GM21515 (cell line): ENCODE measurements at regions not wholly inside any gene's neighbourhood (a gene's known extent, or its start where the extent isn't known, plus 50 kb on each side); places are given as distances from the start of the nearest gene placed in this dataset.

Source experiments
- ATAC-seq: cut with Tn5 transposase; IDR thresholded peaks from one replicate; pipeline ENCODE4 v1.9.1; 2021; ENCODE audit not compliant: unreplicated experiment

DNA sequence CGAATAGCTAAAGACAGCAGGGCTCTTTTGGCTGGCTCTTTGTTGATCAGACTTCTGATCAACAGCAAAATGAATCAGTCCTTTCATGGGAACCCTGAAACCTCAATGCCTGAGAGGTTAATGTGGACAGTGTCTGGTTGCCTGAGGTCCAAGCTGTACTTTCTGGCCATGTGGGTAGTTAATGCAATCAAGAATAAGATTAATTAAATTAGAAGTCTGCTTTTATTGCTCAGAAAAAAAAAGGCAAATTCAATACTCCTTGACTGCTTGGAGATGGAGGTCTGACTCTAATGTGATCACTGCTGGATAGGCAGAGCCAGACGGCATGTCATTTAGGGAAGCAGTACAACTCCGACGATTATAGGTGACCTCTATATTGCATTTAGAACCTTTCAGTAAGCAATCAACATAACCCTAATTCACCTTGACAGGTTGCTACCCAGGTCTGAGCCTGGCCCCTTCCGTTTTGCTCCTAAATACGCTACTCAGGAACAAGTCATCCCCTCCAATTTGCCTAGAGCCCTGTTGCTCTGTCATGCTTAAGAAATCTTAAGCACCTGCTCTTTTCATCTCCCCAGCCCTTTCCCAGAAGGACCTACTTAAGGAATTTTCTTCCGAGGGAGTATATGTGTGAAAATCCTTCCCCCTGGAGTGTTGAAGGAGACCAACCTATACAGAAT is 370.0 kb upstream of the SPTLC3 start:
- no peak for ATAC-seq

DNA sequence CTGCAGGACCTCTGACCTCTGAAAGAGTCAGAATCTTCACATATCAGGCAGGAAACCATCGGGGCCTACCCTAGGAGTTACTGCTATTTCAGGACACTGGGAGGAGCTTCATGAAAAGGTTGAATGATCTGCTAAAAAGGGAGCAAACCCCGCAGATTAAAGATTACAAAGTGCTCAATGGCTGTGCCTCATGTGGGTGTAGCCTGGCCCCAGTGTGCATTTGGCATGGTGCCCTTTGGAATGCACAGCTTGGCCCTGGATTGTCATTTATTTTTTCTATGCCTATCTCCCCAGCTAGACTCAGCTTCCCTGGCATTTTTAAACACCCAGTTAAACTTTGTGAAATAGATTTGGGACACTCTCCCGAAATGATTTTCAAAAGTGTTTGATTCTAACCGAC is 368.5 kb upstream of the SPTLC3 start:
- ATAC-seq = no peak

GRCh38 chr20:12641619-12642018 is 367.2 kb upstream of the SPTLC3 start:
- ATAC-seq = no peak

DNA sequence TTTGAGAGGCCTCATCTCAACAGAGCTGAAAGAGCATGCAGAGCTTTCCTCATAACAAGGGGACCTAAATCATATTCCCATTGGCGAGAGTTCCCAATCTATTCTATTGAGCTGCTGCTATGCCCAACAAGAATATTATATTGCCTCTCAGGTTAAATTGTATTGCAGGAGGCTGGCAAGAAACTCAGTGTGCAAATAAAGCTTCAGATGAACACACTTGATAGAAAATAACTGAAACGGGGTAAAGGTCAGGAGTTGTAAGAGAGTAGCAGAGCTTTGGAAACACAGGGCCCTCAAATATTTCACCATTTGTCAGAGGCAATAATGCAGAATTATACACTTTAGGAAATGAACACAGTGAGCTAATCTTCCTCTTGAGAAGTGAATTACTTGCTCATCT is 364.3 kb upstream of the SPTLC3 start:
- no peak for ATAC-seq

DNA sequence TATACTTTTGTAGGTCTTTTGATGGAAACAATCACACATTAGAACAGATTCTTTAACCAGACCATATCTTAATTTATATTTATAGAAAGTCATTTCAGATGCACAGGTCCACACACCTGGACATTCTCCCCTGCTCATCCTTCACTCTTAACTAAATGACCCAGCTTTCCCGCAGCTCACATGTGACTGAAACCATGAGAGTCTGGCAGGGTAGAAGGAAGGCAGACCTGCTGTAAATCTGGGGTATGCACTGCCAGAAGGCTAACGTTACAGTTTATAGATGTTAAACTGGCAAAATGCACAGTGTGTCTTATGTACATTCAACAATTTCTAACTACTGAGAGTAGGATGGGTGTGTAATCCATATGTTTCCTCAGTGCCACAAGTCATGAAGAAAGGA is 359.5 kb upstream of the SPTLC3 start:
- no peak for ATAC-seq

DNA sequence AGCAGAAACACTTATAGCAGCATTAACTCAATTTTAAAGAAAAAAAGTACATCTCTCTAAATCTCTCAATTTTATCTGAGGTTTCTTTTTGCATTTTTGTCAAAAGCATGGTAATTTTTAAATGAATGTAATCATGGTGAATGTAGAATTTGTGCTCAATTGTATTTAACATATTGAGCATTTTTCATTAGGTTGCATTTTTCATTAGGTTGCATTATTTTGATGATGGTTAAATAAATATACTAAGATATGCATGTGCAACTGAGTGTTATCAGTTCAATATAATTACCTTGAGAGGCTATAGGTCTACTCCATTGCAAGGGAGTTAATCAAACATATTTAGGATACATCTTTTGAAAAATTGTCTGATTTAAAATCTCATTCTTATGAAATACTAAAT is 355.1 kb upstream of the SPTLC3 start:
- no peak for ATAC-seq

GRCh38 chr20:12659942-12660341 is 348.8 kb upstream of the SPTLC3 start:
- ATAC-seq = no peak

DNA sequence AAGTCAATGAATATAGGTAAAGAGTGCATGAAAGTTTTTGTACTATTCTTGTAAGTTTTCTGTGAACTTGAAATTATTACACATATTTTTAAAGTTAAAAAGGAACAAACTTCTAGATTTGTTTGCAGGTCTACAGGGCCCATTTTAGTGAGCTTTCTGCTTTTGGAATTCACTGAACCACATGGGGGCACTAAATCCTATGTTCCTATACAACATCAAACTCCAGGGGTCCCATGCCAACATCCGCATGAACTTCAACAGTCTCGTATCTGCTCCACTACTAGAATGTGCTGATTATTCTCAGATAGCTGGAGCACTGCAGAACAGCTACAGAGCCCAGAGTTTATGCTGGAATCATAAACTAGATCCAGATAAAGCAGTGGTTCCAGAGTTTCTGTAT is 347.9 kb upstream of the SPTLC3 start:
- no peak for ATAC-seq

- ATAC-seq = no peak
Observed at GRCh38 chr20:12670301-12670700, 338.5 kb upstream of the SPTLC3 start.

DNA sequence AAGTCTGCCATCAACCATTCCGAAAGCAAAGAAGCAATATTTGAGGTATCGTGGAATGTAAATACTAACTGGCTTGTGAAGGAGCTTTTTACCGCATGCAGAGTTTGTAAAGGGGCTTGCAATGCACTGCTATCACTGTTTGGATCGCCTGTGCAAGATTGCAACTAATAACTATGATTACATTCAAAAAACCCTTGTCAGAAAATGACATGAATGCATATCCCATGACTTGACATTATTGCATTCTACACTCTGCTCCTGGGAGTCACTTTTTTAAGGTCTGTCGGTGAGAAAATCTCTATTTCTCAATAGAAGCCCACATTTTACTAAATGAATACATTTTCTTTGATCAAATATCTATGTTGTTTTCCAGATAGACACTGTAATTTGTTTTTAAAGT is 335.4 kb upstream of the SPTLC3 start:
- no peak for ATAC-seq

- ATAC-seq = no peak
Observed at GRCh38 chr20:12677925-12678324, 330.8 kb upstream of the SPTLC3 start.

DNA sequence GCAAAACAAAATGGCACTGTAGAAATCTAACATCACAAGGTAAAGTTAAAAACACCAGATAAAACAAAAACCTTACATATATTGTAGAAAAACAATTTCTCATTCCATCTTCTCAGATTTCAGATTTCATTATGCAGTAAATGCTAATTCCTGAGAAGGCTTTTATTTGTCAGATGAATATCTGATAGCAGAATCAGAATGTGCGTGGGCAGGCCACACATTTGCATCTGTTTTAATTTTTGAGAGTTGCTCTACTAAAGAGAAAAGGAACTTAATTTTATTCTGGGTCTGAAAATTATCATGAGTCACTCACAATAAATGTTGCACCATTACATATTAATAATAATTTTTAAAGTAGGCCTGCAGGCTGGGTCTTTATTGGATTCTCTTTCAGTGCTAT is 329.3 kb upstream of the SPTLC3 start:
- no peak for ATAC-seq

DNA sequence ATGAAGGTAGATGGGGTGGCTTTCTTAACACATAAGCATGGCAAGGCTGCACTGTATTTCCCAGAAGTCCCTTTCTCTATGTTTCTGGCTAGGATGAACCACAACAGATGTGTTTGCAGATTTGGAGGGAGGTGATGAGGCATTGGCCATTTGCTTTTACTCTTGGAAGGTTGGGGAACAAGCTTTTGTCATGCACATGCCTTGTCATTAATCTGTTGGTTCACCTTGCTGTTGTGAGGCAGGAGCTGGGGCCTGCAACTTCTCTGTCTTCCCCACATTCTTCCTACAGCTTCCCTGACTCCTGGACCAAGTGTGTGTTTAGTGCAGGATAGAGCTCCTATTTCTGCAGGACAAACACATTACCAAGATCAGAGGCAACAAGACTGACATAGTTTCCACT is 326.2 kb upstream of the SPTLC3 start:
- no peak for ATAC-seq

DNA sequence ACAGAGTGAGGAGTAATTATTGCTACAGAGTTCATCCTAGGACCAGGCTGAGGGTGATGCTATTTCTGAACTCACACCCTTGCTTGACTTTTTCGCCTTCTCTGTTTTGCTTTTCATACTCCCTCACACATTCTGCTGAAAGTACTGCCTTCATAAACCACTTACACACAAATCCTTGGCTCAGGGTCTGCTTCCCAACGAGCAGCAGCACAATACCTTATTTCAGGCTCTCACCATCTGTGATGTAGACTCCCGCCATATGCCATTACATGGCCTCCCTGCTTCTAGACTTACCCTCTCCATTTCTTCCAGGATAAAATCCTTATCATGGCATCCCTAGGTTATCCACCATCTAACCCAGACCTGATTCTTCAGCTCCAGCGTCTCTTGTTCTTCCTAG is 321.3 kb upstream of the SPTLC3 start:
- ATAC-seq = no peak

- ATAC-seq = no peak
Observed at GRCh38 chr20:12695937-12696336, 312.8 kb upstream of the SPTLC3 start.

DNA sequence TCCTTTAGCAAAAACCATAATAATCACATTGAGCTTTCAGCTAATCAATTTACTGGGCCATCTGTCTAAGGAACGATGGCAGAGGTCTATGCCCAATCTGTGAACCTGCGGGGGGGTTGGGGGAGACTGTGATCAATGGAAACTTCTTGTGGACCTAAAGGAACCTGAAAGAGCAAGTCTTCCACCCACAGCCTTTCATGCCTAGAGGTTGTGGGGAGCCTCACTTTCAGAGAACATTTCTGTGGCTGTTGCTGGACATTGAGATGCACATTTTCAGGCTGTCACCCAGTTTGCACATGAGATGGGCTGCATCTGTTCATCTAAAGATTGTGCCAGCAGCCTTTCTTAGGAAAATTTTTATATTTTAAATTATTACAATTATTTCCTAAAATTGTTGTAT is 310.0 kb upstream of the SPTLC3 start:
- ATAC-seq = no peak

DNA sequence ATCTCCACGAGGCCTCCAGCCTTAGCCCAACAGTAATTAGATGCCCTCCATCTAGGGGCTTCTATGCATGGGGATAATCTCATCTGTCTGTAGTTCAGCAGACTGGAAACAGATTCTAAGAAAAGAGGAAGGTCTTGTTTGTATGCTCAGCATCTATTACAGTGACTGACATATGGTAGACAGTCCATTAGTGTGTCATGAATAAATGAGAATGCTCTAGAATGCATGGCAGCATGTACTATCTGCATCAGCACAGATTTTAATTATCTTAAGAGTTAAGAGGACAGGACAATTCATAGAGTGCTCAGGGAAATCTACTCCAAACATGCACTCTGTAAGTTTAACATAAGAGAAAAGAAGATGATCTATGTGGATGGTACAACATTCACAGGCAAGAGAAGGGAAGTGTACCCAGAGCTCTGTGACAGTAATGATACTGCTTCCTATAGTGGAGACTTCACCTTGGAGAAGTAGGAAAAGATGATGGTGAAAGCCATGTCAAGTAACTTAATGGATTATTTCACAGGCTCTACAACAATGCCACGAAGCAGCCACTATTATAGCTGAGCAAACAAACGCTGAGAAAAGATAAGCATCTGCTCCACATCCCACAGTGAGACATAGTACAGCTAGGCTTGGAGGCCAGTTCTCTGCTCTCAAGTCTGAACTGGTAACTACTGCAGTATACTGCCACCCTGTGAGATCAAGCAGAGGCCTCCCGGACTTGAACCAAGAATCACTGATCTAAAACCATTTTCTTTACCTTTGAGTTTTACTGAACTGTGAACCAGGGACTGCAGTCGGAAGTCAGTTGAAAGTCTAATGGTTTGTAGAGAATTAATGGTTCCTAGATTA is 309.2 kb upstream of the SPTLC3 start:
- ATAC-seq = no peak

- ATAC-seq = no peak
Observed at GRCh38 chr20:12700701-12701100, 308.1 kb upstream of the SPTLC3 start.

DNA sequence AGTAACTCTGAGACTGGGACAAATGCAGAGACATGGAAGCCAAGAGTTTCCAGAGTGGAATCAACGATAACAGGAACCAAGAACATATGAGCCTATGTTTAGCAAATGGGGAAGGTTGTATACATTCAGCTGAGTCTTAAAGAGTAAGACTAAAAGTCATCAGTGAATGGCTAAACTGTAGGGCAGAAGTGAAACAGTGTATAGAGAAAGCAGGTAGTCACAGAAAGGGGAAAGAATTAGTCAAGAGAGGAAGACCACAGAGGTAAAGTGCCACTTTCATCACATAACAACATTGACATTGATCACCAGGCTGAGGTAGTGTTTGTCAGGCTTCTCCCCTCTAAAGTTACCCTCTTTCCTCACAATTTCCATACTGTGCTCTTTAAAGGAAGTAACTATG is 306.5 kb upstream of the SPTLC3 start:
- no peak for ATAC-seq

- ATAC-seq = no peak
Observed at GRCh38 chr20:12715371-12715770, 293.4 kb upstream of the SPTLC3 start.

GRCh38 chr20:12715991-12716680 is 292.6 kb upstream of the SPTLC3 start:
- ATAC-seq = no peak

- ATAC-seq = no peak
Observed at GRCh38 chr20:12717061-12717460, 291.7 kb upstream of the SPTLC3 start.
